HUDEP-2 (cell line): ENCODE measurements at regions not wholly inside any gene's neighbourhood (a gene's known extent, or its start where the extent isn't known, plus 50 kb on each side); places are given as distances from the start of the nearest gene placed in this dataset.
A peak's percentile ranks its signal among the peaks of the same experiment; 100 is the strongest.

ENCODE experiments used
- DNase-seq, 76 experiments: peaks; one replicate each; lab custom pipeline; 2025; ENCODE audit not compliant: unreplicated experiment in 76 of 76; lab: John Stamatoyannopoulos, UW

- DNase-seq, result no peak
These were observed 137.2 kb downstream of the PFKFB3 start for GRCh38 chr10:6339891-6340290.

GRCh38 chr10:6342096-6342685, 139.5 kb downstream of the PFKFB3 start:
- DNase-seq, result no peak

DNA sequence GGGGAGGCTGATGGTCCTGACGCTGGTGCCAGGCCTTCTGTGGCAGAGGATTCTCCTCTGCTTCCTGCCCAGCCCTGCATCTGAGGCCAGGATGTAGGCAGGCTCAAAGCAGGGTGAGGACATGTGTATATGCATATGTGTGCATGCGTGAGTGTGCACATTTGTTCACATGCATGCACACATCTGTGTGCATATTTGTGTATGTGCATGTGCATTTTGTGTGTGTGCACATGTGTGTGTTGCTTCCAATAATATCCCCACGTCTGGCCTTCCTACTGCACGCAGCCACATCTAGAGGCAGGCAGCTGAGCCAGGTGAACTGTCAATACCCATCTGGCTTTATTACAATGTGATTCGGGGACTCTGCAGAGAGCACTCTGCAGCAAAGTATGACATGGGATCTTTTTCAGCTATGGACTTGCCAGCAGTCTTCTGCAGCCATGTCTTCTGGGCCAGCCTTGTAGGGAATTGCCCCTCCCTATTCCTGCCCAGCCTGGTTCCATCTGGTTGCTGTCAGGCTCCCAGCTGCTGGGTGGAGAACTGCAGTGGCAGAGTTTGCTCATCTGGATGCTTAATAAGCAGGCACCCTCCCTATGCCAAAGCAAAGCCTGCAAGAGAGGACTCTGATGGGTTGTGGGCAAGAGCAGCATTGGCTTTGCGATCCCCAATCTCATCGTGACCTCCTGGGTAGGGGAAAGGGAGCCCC, 140.7 kb downstream of the PFKFB3 start:
- no peak for DNase-seq

- no peak for DNase-seq
These were observed 142.7 kb downstream of the PFKFB3 start for GRCh38 chr10:6345404-6345803.

- no peak for DNase-seq
These were observed 143.9 kb downstream of the PFKFB3 start for GRCh38 chr10:6346631-6347030.

DNA sequence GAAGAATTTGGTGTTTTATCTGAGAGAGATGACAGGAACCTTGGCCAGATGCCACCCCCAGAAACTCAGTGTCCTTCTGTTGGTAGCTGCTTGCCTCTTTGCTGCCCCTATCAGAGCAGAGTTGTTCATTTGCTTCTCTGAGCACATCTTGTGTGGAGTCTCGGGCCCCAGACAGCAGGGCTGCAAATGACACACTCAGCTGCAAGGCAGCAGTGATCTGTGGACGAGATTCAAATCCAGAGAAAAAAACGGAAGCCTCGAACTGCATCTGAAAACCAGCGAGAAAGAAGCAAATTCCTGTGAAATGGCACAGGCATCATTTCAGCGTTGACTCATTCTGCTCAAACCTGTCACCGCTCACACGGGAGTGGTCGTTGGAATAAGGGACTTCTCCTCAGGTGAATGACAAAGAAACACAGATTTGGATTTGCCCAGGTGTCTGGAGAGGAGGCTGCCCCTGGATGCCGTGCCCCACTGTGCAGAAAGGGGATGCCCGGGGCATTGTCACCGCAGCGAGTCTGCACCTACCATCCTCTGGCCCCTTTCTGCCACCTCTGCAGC, 144.7 kb downstream of the PFKFB3 start:
- DNase-seq, result no peak

GRCh38 chr10:6348096-6348874, 145.6 kb downstream of the PFKFB3 start:
- DNase-seq, result no peak

DNA sequence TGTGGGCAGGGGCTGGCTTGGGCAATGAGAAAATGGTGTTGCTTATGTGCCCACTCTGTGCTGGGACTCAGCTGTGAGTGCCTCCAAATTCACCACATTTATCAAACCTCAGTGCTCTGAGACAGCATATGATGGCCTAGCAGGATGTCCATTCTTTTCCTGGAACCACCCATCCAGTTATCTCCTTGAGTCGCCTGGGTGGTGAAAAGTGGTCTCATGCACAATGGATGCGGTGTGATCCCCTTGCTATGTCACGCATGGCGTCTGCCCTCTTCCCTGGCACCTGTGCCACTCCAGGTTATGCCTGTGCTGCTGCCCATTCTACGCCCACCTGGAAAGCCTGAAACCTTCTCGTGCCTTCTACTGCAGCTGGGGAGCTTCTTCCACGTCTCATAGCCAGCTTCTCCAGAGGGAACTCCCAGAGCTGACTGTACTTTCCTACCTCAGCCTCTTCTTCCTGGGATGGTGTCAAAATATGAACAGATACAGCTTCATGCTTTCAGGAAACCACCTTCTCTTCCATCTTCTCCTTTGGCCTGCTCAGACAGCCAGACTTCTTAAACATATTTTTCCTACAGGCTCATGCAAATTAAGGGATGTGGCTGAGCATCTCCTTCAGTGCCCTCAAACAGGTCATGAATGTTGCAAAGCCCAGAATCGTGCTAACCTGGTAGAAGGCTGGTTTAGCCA, 147.3 kb downstream of the PFKFB3 start:
- no peak for DNase-seq

DNA sequence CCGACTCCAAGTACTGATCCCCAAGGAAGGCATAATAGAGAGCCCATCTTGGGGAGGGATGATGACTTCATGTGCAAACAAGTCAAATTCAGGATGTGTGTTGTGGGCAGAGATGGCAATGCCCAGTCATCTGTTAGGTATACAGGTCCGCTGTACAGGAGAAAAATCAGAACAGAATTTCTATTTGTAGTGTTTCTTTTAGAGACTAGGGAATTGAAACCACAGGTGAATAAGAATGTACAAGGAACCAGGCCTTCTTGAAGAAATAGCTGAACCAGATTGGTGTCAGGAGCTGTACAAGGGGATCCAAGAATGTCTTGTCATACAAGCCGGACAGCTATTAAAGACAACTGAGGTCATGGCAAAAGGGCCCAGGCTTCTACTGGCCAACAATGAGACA, 147.9 kb downstream of the PFKFB3 start:
- DNase-seq, result no peak

DNA sequence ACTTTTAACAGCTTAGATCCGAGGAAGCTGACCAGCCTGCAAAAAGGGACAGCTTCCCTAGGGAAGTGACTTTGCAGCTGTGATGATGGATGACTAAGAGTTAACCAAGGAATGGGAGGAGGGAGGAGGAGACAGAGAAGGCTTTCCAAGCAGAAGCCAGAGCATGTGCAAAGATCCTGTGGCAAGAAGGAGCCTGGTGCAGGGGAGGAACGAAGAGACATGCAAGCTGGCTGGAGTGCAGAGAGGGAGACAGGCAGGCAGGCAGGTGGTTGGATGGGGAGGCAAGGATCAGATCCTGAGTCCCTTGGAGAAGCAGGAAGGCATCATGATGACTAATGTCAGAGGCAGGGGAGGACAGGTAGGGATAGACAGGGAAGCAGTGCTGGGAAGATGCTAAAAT, 148.8 kb downstream of the PFKFB3 start:
- no peak for DNase-seq

- DNase-seq, result no peak
These were observed 150.8 kb downstream of the PFKFB3 start for GRCh38 chr10:6353526-6353925.

- DNase-seq, result no peak
These were observed 151.5 kb downstream of the PFKFB3 start for GRCh38 chr10:6354168-6354772.

- DNase-seq, result no peak
These were observed 153.6 kb downstream of the PFKFB3 start for GRCh38 chr10:6356280-6356793.

- DNase-seq, result no peak
These were observed 159.1 kb downstream of the PFKFB3 start for GRCh38 chr10:6361869-6362268.

GRCh38 chr10:6362879-6363278, 160.1 kb downstream of the PFKFB3 start:
- no peak for DNase-seq

GRCh38 chr10:6363511-6363910, 160.8 kb downstream of the PFKFB3 start:
- no peak for DNase-seq

- no peak for DNase-seq
These were observed 161.6 kb downstream of the PFKFB3 start for GRCh38 chr10:6364283-6364682.

GRCh38 chr10:6364893-6365292, 162.2 kb downstream of the PFKFB3 start:
- peak in 1 of 76 experiments; percentile 8 for DNase-seq

- DNase-seq, result no peak
These were observed 162.7 kb downstream of the PFKFB3 start for GRCh38 chr10:6365384-6365783.
